ENCODE measurements at regions not wholly inside any gene's neighbourhood (a gene's known extent, or its start where the extent isn't known, plus 50 kb on each side); places are given as distances from the start of the nearest gene placed in this dataset.

GRCh38 chr14:58981840-58982239 is 206.6 kb upstream of the DAAM1 start:
- no peak for TF ChIP-seq ZNF274 (IDR thresholded peaks at IDR 0.05; ENCODE audit: low read depth, low read length)
- TF ChIP-seq SUZ12 (IDR thresholded peaks at IDR 0.05; ENCODE audit: extremely low read depth, insufficient read depth, insufficient read length) = no peak
- TF ChIP-seq YY1 (IDR thresholded peaks at IDR 0.05; ENCODE audit: insufficient read depth, insufficient read length) = no peak

Measured in NT2/D1 (cell line).